Erythroblast (primary cell): ENCODE measurements at regions not wholly inside any gene's neighbourhood (a gene's known extent, or its start where the extent isn't known, plus 50 kb on each side); places are given as distances from the start of the nearest gene placed in this dataset.

Experiments
- GATA1 ChIP-seq: IDR thresholded peaks from 2 replicates; pipeline ENCODE4 v1.6.1; 2011; ENCODE audit warnings: low read depth, mild to moderate bottlenecking, control low read depth, low read length, moderate library complexity
- POLR2A ChIP-seq: IDR thresholded peaks from 2 replicates; pipeline ENCODE4 v1.6.1; 2011; ENCODE audit warnings: mild to moderate bottlenecking, low read length

GRCh38 chr1:98019747-98020146 is 98.9 kb upstream of the DPYD start:
- TF ChIP-seq POLR2A = no peak
- no peak for TF ChIP-seq GATA1
